GM12878 (cell line): ENCODE measurements at regions not wholly inside any gene's neighbourhood (a gene's known extent, or its start where the extent isn't known, plus 50 kb on each side); places are given as distances from the start of the nearest gene placed in this dataset.

Source experiments
- ATAC-seq: fragments of 200-7000 bp; cut with Tn5 transposase; 3 replicates; pipeline ENCODE4 v1.9.1; 2020; ENCODE audit warnings: mild to moderate bottlenecking, moderate library complexity
- BruUV-seq: library from RNA; stranded (reverse); fragments of 400-500 nt; replicated peaks from 2 replicates; lab custom pipeline; 2021; lab: Mats Ljungman, UMichigan
- CTCF ChIA-PET: fragments of 300-600 bp; sonication (Branson Sonifier 250); formaldehyde crosslinking; extraction: SDS; loops from one replicate; lab custom pipeline; 2021; ENCODE audit warnings: inconsistent platforms; lab: Yijun Ruan, JAX
- POLR2A ChIA-PET: fragments of 350-600 bp; formaldehyde crosslinking; extraction: SDS; loops from one replicate; lab custom pipeline; 2021; ENCODE audit warnings: inconsistent platforms; lab: Charles Lee
- RAD21 ChIA-PET: fragments of 300-600 bp; sonication (Branson Sonifier 250); formaldehyde crosslinking; loops from one replicate; lab custom pipeline; 2023; ENCODE audit warnings: antibody characterized with exemption; ENCODE audit not compliant: unreplicated experiment; lab: Charles Lee
- SMC1A ChIA-PET: fragments of 300-600 bp; sonication (Branson Sonifier 250); formaldehyde crosslinking; loops from one replicate; lab custom pipeline; 2023; ENCODE audit not compliant: unreplicated experiment, uncharacterized antibody; lab: Charles Lee
- DNase-seq: peaks from one replicate; pipeline ENCODE4 v3.0.0-alpha.2; 2011; ENCODE audit warnings: low read depth, low spot score
- FAIRE-seq: peaks from 3 replicates; lab custom pipeline; 2011; peaks lifted over from hg19 to GRCh38; lab: Jason Lieb, UNC
- H2AFZ ChIP-seq: 2 replicates; pipeline ENCODE4 v1.6.0; 2011; ENCODE audit warnings: low read depth, low read length, control low read depth; ENCODE audit not compliant: control insufficient read depth
- H3K27ac ChIP-seq: 2 replicates; pipeline ENCODE4 v1.5.1; 2011; ENCODE audit warnings: control low read depth; ENCODE audit not compliant: control insufficient read depth, insufficient read depth
- H3K27me3 ChIP-seq, 2 experiments: replicated peaks in 1 of 2; 2 replicates each; pipeline versions ENCODE4 v1.6.0 to v1.6.1; 2011; ENCODE audit warnings: low read length in 1 of 2; ENCODE audit not compliant: control insufficient read depth in 2 of 2, insufficient read depth in 2 of 2
- H3K36me3 ChIP-seq, 2 experiments: 2 replicates each; pipeline ENCODE4 v1.5.1; 2011; ENCODE audit warnings: low read length in 1 of 2; ENCODE audit not compliant: control insufficient read depth in 2 of 2, insufficient read depth in 2 of 2
- H3K4me1 ChIP-seq: 2 replicates; pipeline ENCODE4 v1.6.1; 2011; ENCODE audit warnings: mild to moderate bottlenecking, low read length, moderate library complexity, mixed read lengths; ENCODE audit not compliant: control insufficient read depth, insufficient read depth
- H3K4me2 ChIP-seq: 2 replicates; pipeline ENCODE4 v1.6.0; 2011; ENCODE audit warnings: control low read depth; ENCODE audit not compliant: control insufficient read depth, insufficient read depth
- H3K4me3 ChIP-seq: fragments of 200-600 bp; sonication (generic); 2 replicates; pipeline ENCODE4 v1.5.1; 2016
- H3K79me2 ChIP-seq: 2 replicates; pipeline ENCODE4 v1.6.0; 2011; ENCODE audit warnings: low read length; ENCODE audit not compliant: control insufficient read depth, insufficient read depth
- H3K9ac ChIP-seq: 2 replicates; pipeline ENCODE4 v1.8.0; 2011; ENCODE audit warnings: low read length, control low read depth, mixed read lengths; ENCODE audit not compliant: control insufficient read depth, insufficient read depth
- H3K9me3 ChIP-seq: replicated peaks from 3 replicates; pipeline ENCODE4 v1.5.1; 2011; ENCODE audit warnings: mild to moderate bottlenecking, low read length; ENCODE audit not compliant: control insufficient read depth, insufficient read depth
- H4K20me1 ChIP-seq: 2 replicates; pipeline ENCODE4 v1.6.0; 2011; ENCODE audit not compliant: control insufficient read depth, insufficient read depth
- ATF7 ChIP-seq: fragments of 450-650 bp; IDR thresholded peaks from 2 replicates; pipeline ENCODE4 v1.6.1; 2016; ENCODE audit warnings: low read depth, mild to moderate bottlenecking
- NFXL1 ChIP-seq: fragments of 450-650 bp; IDR thresholded peaks from 2 replicates; pipeline ENCODE4 v1.6.1; 2017; ENCODE audit warnings: antibody characterized with exemption, mild to moderate bottlenecking, borderline replicate concordance
- NR2F1 ChIP-seq: fragments of 450-650 bp; conservative IDR thresholded peaks from 2 replicates; pipeline ENCODE4 v1.6.1; 2017; ENCODE audit warnings: mild to moderate bottlenecking
- WGBS: methylation state at CpG from one replicate; pipeline ENCODE4 v1.1.6; 2016; ENCODE audit warnings: low lambda C conversion rate; ENCODE audit not compliant: insufficient replicate concordance, insufficient coverage; ENCODE audit errors: missing lambda C conversion rate; 5-methylcytosine and 5-hydroxymethylcytosine counted together
- in situ Hi-C: fragments of 300-500 bp; cut with MboI; formaldehyde crosslinking; loops from 9 replicates; pipeline ENCODE4 v1.14.3; 2018; ENCODE audit warnings: mixed read lengths
- intact Hi-C: fragments of 100-400 bp; cut with micrococcal nuclease; formaldehyde crosslinking; loops from one replicate; pipeline ENCODE4 v1.14.2; 2022; ENCODE audit not compliant: unreplicated experiment

DNA sequence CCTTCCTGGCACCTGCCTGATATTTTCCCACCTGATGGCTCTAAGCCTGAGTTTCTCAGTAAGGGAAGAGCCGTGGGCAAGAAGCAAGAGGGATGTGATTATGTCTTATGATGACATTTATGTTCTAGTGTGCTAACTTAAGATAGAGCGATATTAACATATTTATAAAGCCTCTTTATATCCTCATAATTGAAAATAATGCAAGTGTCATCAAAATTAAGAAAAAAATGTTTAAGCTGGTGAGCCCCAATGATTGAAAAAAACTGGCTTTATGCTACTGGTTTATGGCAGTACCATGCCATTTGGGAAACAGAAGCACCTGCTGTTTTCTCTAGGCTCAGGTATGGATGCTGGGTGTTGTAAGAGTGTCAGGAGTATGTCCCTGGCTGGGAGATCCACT is 431.5 kb upstream of the TPM1 start:
- H3K27ac ChIP-seq = no peak overlapping the region
- POLR2A ChIA-PET = no interaction called here
- WGBS = 16% methylated on average over 2 of the region's 2 CpGs
- H3K79me2 ChIP-seq = no peaks in the 10 kb centered on the region
- TF ChIP-seq ATF7 (no peak), NR2F1 (no peak)
- SMC1A ChIA-PET = no interaction called here
- in situ Hi-C loops = no loop called here
- no peaks in the 10 kb centered on the region for H3K9me3 ChIP-seq
- H3K36me3 ChIP-seq = no peaks in the 10 kb centered on the region
- H2AFZ ChIP-seq = no peak overlapping the region
- no peak overlapping the region for H3K4me3 ChIP-seq
- H3K9ac ChIP-seq = no peak overlapping the region
- CTCF ChIA-PET = no interaction called here
- no peaks in the 10 kb centered on the region for H3K4me1 ChIP-seq
- ATAC-seq = no peak
- H4K20me1 ChIP-seq = no peaks in the 10 kb centered on the region
- H3K27me3 ChIP-seq = peaks cover 0 to 4% of the 10 kb centered on the region in 2 experiments; a peak in 3 of 4 replicates
- no peak for FAIRE-seq
- intact Hi-C loops = no loop called here
- no TSS peak for BruUV-seq
- DNase-seq = no peak
- RAD21 ChIA-PET = no interaction called here
- no peak overlapping the region for H3K4me2 ChIP-seq

DNA sequence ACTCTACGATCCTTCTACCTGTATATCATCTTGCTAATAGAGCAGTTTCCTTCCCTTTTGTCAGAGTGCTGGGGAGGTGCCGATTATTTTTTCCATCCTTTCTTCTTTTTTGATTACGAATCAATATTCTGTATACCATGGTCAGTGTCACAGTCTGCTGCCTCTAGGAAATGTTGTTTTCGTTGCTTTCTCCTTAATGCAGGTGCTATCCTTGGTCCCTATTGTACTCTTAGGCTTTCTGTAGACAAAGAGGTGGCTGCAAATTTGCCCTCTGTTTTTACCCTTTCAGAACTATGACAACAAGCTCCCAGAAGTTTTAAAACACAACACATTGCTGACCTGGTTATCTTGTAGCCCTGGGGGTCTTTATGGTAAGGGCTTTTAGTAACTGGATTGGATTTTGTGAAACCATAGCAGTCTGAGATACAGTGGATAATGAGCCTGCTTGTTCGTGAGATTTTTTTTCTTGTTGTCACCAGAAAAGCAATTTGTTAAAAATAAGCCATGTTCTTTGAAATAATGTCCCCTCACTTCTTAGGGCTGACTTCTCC is 430.3 kb upstream of the TPM1 start:
- H3K4me2 ChIP-seq = no peak overlapping the region
- 13% methylated on average over 5 of the region's 5 CpGs for WGBS
- no peaks in the 10 kb centered on the region for H3K4me1 ChIP-seq
- TF ChIP-seq NFXL1 = no peak
- ChIA-PET SMC1A (no interaction called here), POLR2A (no interaction called here), CTCF (no interaction called here), RAD21 (no interaction called here)
- H3K36me3 ChIP-seq = no peaks in the 10 kb centered on the region
- H4K20me1 ChIP-seq = no peaks in the 10 kb centered on the region
- no peak overlapping the region for H2AFZ ChIP-seq
- no peak for FAIRE-seq
- ATAC-seq = no peak
- no peak overlapping the region for H3K9ac ChIP-seq
- intact Hi-C loops (no loop called here), in situ Hi-C loops (no loop called here)
- H3K79me2 ChIP-seq = no peaks in the 10 kb centered on the region
- no peak overlapping the region for H3K27ac ChIP-seq
- BruUV-seq = no TSS peak
- no peak overlapping the region for H3K4me3 ChIP-seq
- no peak for DNase-seq
- peaks cover 0 to 4% of the 10 kb centered on the region in 2 experiments; a peak in 3 of 4 replicates for H3K27me3 ChIP-seq
- H3K9me3 ChIP-seq = no peaks in the 10 kb centered on the region
